MM.1S (cell line): ENCODE measurements at regions not wholly inside any gene's neighbourhood (a gene's known extent, or its start where the extent isn't known, plus 50 kb on each side); places are given as distances from the start of the nearest gene placed in this dataset.
A peak's percentile ranks its signal among the peaks of the same experiment; 100 is the strongest.

Experiments
- DNase-seq: peaks from one replicate; pipeline ENCODE4 v3.0.0-alpha.2; 2015
- H2AFZ ChIP-seq: fragments of 300-600 bp; sonication (generic); 2 replicates; pipeline ENCODE4 v1.6.0; 2016; ENCODE audit warnings: antibody characterized with exemption, low read length
- H3F3A ChIP-seq: fragments of 300-600 bp; sonication (generic); 2 replicates; pipeline ENCODE4 v1.6.1; 2016; ENCODE audit warnings: mild to moderate bottlenecking, antibody characterized with exemption, low read length, moderate library complexity, mixed read lengths; ENCODE audit not compliant: insufficient read depth
- H3K27ac ChIP-seq: fragments of 300-600 bp; sonication (generic); 2 replicates; pipeline ENCODE4 v1.5.1; 2016; ENCODE audit warnings: mild to moderate bottlenecking, low read length
- H3K27me3 ChIP-seq: fragments of 300-600 bp; sonication (generic); replicated peaks from 2 replicates; pipeline ENCODE4 v1.6.0; 2016; ENCODE audit warnings: low read length; ENCODE audit not compliant: insufficient read depth
- H3K36me3 ChIP-seq: fragments of 300-600 bp; sonication (generic); replicated peaks from 2 replicates; pipeline ENCODE4 v1.6.1; 2016; ENCODE audit warnings: mild to moderate bottlenecking, low read length, mixed read lengths; ENCODE audit not compliant: insufficient read depth
- H3K4me1 ChIP-seq: fragments of 300-600 bp; sonication (generic); 2 replicates; pipeline ENCODE4 v1.6.1; 2016; ENCODE audit warnings: low read length, mixed read lengths
- H3K4me2 ChIP-seq: fragments of 300-600 bp; sonication (generic); 2 replicates; pipeline ENCODE4 v1.6.0; 2016; ENCODE audit warnings: low read depth, low read length
- H3K4me3 ChIP-seq: fragments of 300-600 bp; sonication (generic); 2 replicates; pipeline ENCODE4 v1.5.1; 2016; ENCODE audit warnings: low read length, mixed read lengths
- H3K79me2 ChIP-seq: fragments of 300-600 bp; sonication (generic); 2 replicates; pipeline ENCODE4 v1.6.1; 2016; ENCODE audit warnings: mixed run types, low read length, mixed read lengths
- H3K9ac ChIP-seq: fragments of 300-600 bp; sonication (generic); 2 replicates; pipeline ENCODE4 v1.6.1; 2016; ENCODE audit warnings: low read length, mixed read lengths
- H3K9me2 ChIP-seq: fragments of 300-600 bp; sonication (generic); replicated peaks from 2 replicates; pipeline ENCODE4 v1.6.1; 2016; ENCODE audit warnings: mild to moderate bottlenecking, low read length, mixed read lengths; ENCODE audit not compliant: insufficient read depth
- H3K9me3 ChIP-seq: fragments of 300-600 bp; sonication (generic); replicated peaks from 2 replicates; pipeline ENCODE4 v1.6.1; 2016; ENCODE audit warnings: mild to moderate bottlenecking, low read length, mixed read lengths; ENCODE audit not compliant: insufficient read depth
- H4K20me1 ChIP-seq: fragments of 300-600 bp; sonication (generic); 2 replicates; pipeline ENCODE4 v1.6.1; 2016; ENCODE audit warnings: mild to moderate bottlenecking, low read length, moderate library complexity, mixed read lengths; ENCODE audit not compliant: insufficient read depth
- CTCF ChIP-seq: fragments of 300-600 bp; sonication (generic); IDR thresholded peaks from 2 replicates; pipeline ENCODE4 v1.5.1; 2016; ENCODE audit warnings: antibody characterized with exemption, low read length, mixed read lengths
- EZH2 ChIP-seq: fragments of 300-600 bp; sonication (generic); optimal IDR thresholded peaks from 2 replicates; pipeline ENCODE3; 2017; ENCODE audit warnings: low read depth, mild to moderate bottlenecking, antibody characterized with exemption, low read length, mixed read lengths
- EZH2phosphoT487 ChIP-seq: fragments of 300-600 bp; sonication (generic); IDR thresholded peaks from 2 replicates; pipeline ENCODE4 v1.6.1; 2018; ENCODE audit warnings: antibody characterized with exemption, low read length

GRCh38 chr5:91443761-91444467 lies 60.8 kb upstream of the ARRDC3 start:
- H3K9me3 ChIP-seq, result no peaks in the 10 kb centered on the region
- no peaks in the 10 kb centered on the region for H3K36me3 ChIP-seq
- H3K27ac ChIP-seq, result no peak overlapping the region
- TF ChIP-seq EZH2phosphoT487, result no peak
- no peak for TF ChIP-seq EZH2
- no peak for TF ChIP-seq CTCF
- DNase-seq, result peak; percentile 35
- H4K20me1 ChIP-seq, result no peaks in the 10 kb centered on the region
- H2AFZ ChIP-seq, result no peak overlapping the region
- H3K9me2 ChIP-seq, result no peaks in the 10 kb centered on the region
- no peak overlapping the region for H3K9ac ChIP-seq
- no peak overlapping the region for H3K4me3 ChIP-seq
- no peaks in the 10 kb centered on the region for H3F3A ChIP-seq
- no peaks in the 10 kb centered on the region for H3K79me2 ChIP-seq
- no peaks in the 10 kb centered on the region; the same call in 1 of the 2 replicates for H3K4me1 ChIP-seq
- H3K4me2 ChIP-seq, result peak overlapping the region; percentile 17; the same call in 1 of the 2 replicates
- H3K27me3 ChIP-seq, result no peaks in the 10 kb centered on the region

GRCh38 chr5:91443023-91443422 lies 59.9 kb upstream of the ARRDC3 start:
- DNase-seq, result no peak
- H3K9me2 ChIP-seq, result no peaks in the 10 kb centered on the region
- no peaks in the 10 kb centered on the region for H3K27me3 ChIP-seq
- no peak overlapping the region for H3K4me2 ChIP-seq
- TF ChIP-seq CTCF, result no peak
- TF ChIP-seq EZH2phosphoT487, result no peak
- TF ChIP-seq EZH2, result no peak
- H3K27ac ChIP-seq, result no peak overlapping the region
- H3K9me3 ChIP-seq, result no peaks in the 10 kb centered on the region
- no peaks in the 10 kb centered on the region for H3K36me3 ChIP-seq
- no peaks in the 10 kb centered on the region; the same call in 1 of the 2 replicates for H3K4me1 ChIP-seq
- H3K79me2 ChIP-seq, result no peaks in the 10 kb centered on the region
- H4K20me1 ChIP-seq, result no peaks in the 10 kb centered on the region
- H3K9ac ChIP-seq, result no peak overlapping the region
- no peak overlapping the region for H3K4me3 ChIP-seq
- no peaks in the 10 kb centered on the region for H3F3A ChIP-seq
- no peak overlapping the region for H2AFZ ChIP-seq

- TF ChIP-seq CTCF, result no peak
- no peak for TF ChIP-seq EZH2phosphoT487
- H3K9me3 ChIP-seq, result no peaks in the 10 kb centered on the region
- H3F3A ChIP-seq, result no peaks in the 10 kb centered on the region
- H3K36me3 ChIP-seq, result no peaks in the 10 kb centered on the region
- no peak overlapping the region for H3K27ac ChIP-seq
- no peak overlapping the region for H3K9ac ChIP-seq
- H3K4me1 ChIP-seq, result no peaks in the 10 kb centered on the region; the same call in 1 of the 2 replicates
- H3K4me2 ChIP-seq, result no peak overlapping the region
- no peaks in the 10 kb centered on the region for H3K9me2 ChIP-seq
- no peak overlapping the region for H2AFZ ChIP-seq
- no peaks in the 10 kb centered on the region for H3K27me3 ChIP-seq
- no peak overlapping the region for H3K4me3 ChIP-seq
- DNase-seq, result no peak
- H4K20me1 ChIP-seq, result no peaks in the 10 kb centered on the region
- H3K79me2 ChIP-seq, result no peaks in the 10 kb centered on the region
Observed at GRCh38 chr5:91441082-91441481, 58.0 kb upstream of the ARRDC3 start.
